H1 (cell line): ENCODE measurements at regions not wholly inside any gene's neighbourhood (a gene's known extent, or its start where the extent isn't known, plus 50 kb on each side); places are given as distances from the start of the nearest gene placed in this dataset.

Source experiments
- CTCF ChIA-PET: fragments of 300-600 bp; sonication (Branson Sonifier 250); formaldehyde crosslinking; loops from one replicate; lab custom pipeline; 2021; ENCODE audit not compliant: partially characterized antibody; lab: Charles Lee
- POLR2A ChIA-PET: fragments of 300-600 bp; sonication (Branson Sonifier 250); formaldehyde crosslinking; loops from one replicate; lab custom pipeline; 2021; ENCODE audit warnings: inconsistent platforms; ENCODE audit not compliant: partially characterized antibody; lab: Charles Lee
- DNase-seq, 2 experiments: peaks; one replicate each; pipeline versions ENCODE4 v3.0.0 to v3.0.0-alpha.2; 2010 to 2022; ENCODE audit warnings: low spot score in 2 of 2, low read depth in 1 of 2, mixed read lengths in 1 of 2
- FAIRE-seq: peaks from 2 replicates; lab custom pipeline; 2011; peaks lifted over from hg19 to GRCh38; lab: Jason Lieb, UNC
- H2AFZ ChIP-seq: 2 replicates; pipeline ENCODE4 v1.8.1; 2012; ENCODE audit warnings: low read length, inconsistent platforms
- H2AK5ac ChIP-seq: 2 replicates; pipeline ENCODE4 v1.6.1; 2013; ENCODE audit warnings: low read depth, low read length
- H2BK120ac ChIP-seq: replicated peaks from 2 replicates; pipeline ENCODE3; 2013; ENCODE audit warnings: low read depth, low read length, inconsistent platforms
- H2BK12ac ChIP-seq: 2 replicates; pipeline ENCODE4 v1.6.1; 2013; ENCODE audit warnings: low read depth, low read length
- H2BK15ac ChIP-seq: 2 replicates; pipeline ENCODE4 v1.6.1; 2013; ENCODE audit warnings: low read length
- H2BK20ac ChIP-seq: 2 replicates; pipeline ENCODE4 v1.6.1; 2013; ENCODE audit warnings: low read length
- H2BK5ac ChIP-seq: 2 replicates; pipeline ENCODE4 v1.6.1; 2013; ENCODE audit warnings: low read depth, low read length
- H3K14ac ChIP-seq: 2 replicates; pipeline ENCODE4 v1.6.1; 2013; ENCODE audit warnings: inconsistent platforms; ENCODE audit not compliant: insufficient read length
- H3K18ac ChIP-seq: 2 replicates; pipeline ENCODE4 v1.6.1; 2013; ENCODE audit warnings: low read length; ENCODE audit errors: extremely low read depth
- H3K23ac ChIP-seq: 2 replicates; pipeline ENCODE4 v1.6.1; 2013; ENCODE audit warnings: inconsistent platforms; ENCODE audit not compliant: insufficient read length
- H3K23me2 ChIP-seq: 2 replicates; pipeline ENCODE4 v1.6.1; 2013; ENCODE audit warnings: low read depth, low read length
- H3K27ac ChIP-seq: 2 replicates; pipeline ENCODE4 v1.6.1; 2011; ENCODE audit warnings: low read depth, low read length, inconsistent platforms
- H3K27me3 ChIP-seq, 4 experiments: replicated peaks in 1 of 4; 1 replicate in 1 of 4; 2 replicates in 3 of 4; pipeline versions ENCODE4 v1.6.1 to v1.8.1; 2011 to 2013; ENCODE audit warnings: low read length in 3 of 4, mild to moderate bottlenecking in 3 of 4, inconsistent platforms in 2 of 4, mixed read lengths in 2 of 4, moderate library complexity in 1 of 4; ENCODE audit not compliant: control insufficient read depth in 3 of 4, insufficient read depth in 3 of 4; ENCODE audit errors: extremely low read depth in 1 of 4
- H3K36me3 ChIP-seq, 4 experiments: 2 replicates each; pipeline versions ENCODE4 v1.6.1 to v1.8.1; 2011 to 2013; ENCODE audit warnings: mild to moderate bottlenecking in 4 of 4, low read length in 3 of 4, moderate library complexity in 2 of 4, control low read depth in 1 of 4, inconsistent platforms in 1 of 4; ENCODE audit not compliant: insufficient read depth in 4 of 4, control insufficient read depth in 2 of 4
- H3K4ac ChIP-seq: replicated peaks from 2 replicates; pipeline ENCODE3; 2013; ENCODE audit warnings: low read length, low read depth, mixed read lengths, inconsistent platforms; ENCODE audit not compliant: insufficient read length
- H3K4me1 ChIP-seq, 4 experiments: replicated peaks in 1 of 4; 1 replicate in 1 of 4; 2 replicates in 3 of 4; pipeline versions ENCODE4 v1.6.1 to v1.8.1; 2011 to 2013; ENCODE audit warnings: low read length in 3 of 4, inconsistent platforms in 2 of 4, mixed read lengths in 1 of 4; ENCODE audit not compliant: insufficient read depth in 4 of 4, control insufficient read depth in 3 of 4
- H3K4me2 ChIP-seq, 2 experiments: 2 replicates each; pipeline versions ENCODE4 v1.6.1 to v1.8.1; 2011 to 2013; ENCODE audit warnings: low read depth in 2 of 2, low read length in 2 of 2, control low read depth in 1 of 2, inconsistent platforms in 1 of 2, mild to moderate bottlenecking in 1 of 2; ENCODE audit not compliant: insufficient read depth in 1 of 2
- H3K4me3 ChIP-seq, 4 experiments: fragments of 200-600, 300-600 bp in 1 of 4; sonication (generic), shearing (Covaris generic), sonication (Bioruptor Twin) in 1 of 4; 2 replicates each; pipeline versions ENCODE4 v1.5.1 to v1.8.1; 2011 to 2016; ENCODE audit warnings: low read length in 4 of 4, low read depth in 3 of 4, control low read depth in 2 of 4, inconsistent platforms in 2 of 4, mild to moderate bottlenecking in 2 of 4, mixed read lengths in 1 of 4, moderate library complexity in 1 of 4; ENCODE audit not compliant: insufficient read depth in 2 of 4; ENCODE audit errors: extremely low read depth in 1 of 4
- H3K56ac ChIP-seq: replicated peaks from 2 replicates; pipeline ENCODE3; 2013; ENCODE audit warnings: low read depth, mild to moderate bottlenecking, mixed read lengths, low read length, inconsistent platforms; ENCODE audit not compliant: insufficient read length
- H3K79me1 ChIP-seq: 2 replicates; pipeline ENCODE4 v1.6.1; 2013; ENCODE audit warnings: low read depth, low read length, control low read depth
- H3K79me2 ChIP-seq, 2 experiments: 2 replicates each; pipeline versions ENCODE4 v1.6.1 to v1.8.1; 2012 to 2013; ENCODE audit warnings: low read length in 2 of 2, mild to moderate bottlenecking in 2 of 2, inconsistent platforms in 1 of 2; ENCODE audit not compliant: insufficient read depth in 2 of 2, control insufficient read depth in 1 of 2
- H3K9ac ChIP-seq, 4 experiments: replicated peaks in 1 of 4; 1 replicate in 1 of 4; 2 replicates in 3 of 4; pipeline versions ENCODE4 v1.6.1 to v1.8.1; 2011 to 2013; ENCODE audit warnings: low read depth in 3 of 4, low read length in 3 of 4, control low read depth in 2 of 4, mild to moderate bottlenecking in 2 of 4, moderate library complexity in 2 of 4, inconsistent platforms in 1 of 4; ENCODE audit errors: extremely low read depth in 1 of 4
- H3K9me3 ChIP-seq, 2 experiments: 2 replicates each; pipeline versions ENCODE4 v1.6.1 to v1.8.1; 2012 to 2013; ENCODE audit warnings: mild to moderate bottlenecking in 2 of 2, moderate library complexity in 2 of 2, control low read depth in 1 of 2, inconsistent platforms in 1 of 2, low read depth in 1 of 2, low read length in 1 of 2, mixed read lengths in 1 of 2; ENCODE audit not compliant: insufficient read depth in 2 of 2
- H4K20me1 ChIP-seq, 2 experiments: replicated peaks in 1 of 2; 2 replicates each; pipeline versions ENCODE3 to v1.8.1; 2011 to 2013; ENCODE audit warnings: inconsistent platforms in 2 of 2, low read length in 2 of 2, mild to moderate bottlenecking in 1 of 2; ENCODE audit not compliant: insufficient read depth in 2 of 2, control insufficient read depth in 1 of 2
- H4K5ac ChIP-seq: 2 replicates; pipeline ENCODE4 v1.6.1; 2013; ENCODE audit warnings: low read length, low read depth, mixed read lengths, inconsistent platforms; ENCODE audit not compliant: insufficient read length
- H4K8ac ChIP-seq: 2 replicates; pipeline ENCODE4 v1.8.0; 2013; ENCODE audit warnings: mild to moderate bottlenecking, moderate library complexity, low read length, inconsistent platforms; ENCODE audit not compliant: insufficient read depth; ENCODE audit errors: extremely low read depth
- H4K91ac ChIP-seq: replicated peaks from 2 replicates; pipeline ENCODE3; 2013; ENCODE audit warnings: low read length, mixed read lengths, inconsistent platforms; ENCODE audit not compliant: insufficient read length
- BACH1 ChIP-seq: IDR thresholded peaks from 2 replicates; pipeline ENCODE4 v1.6.1; 2012; ENCODE audit warnings: low read length, improper control_type of control experiment
- CREB1 ChIP-seq: IDR thresholded peaks from 2 replicates; pipeline ENCODE4 v1.6.1; 2012; ENCODE audit warnings: inconsistent platforms
- EGR1 ChIP-seq: IDR thresholded peaks from 2 replicates; pipeline ENCODE4 v1.6.1; 2011; ENCODE audit warnings: low read depth, low read length, borderline replicate concordance
- EP300 ChIP-seq, 2 experiments: IDR thresholded peaks; 1 replicate in 1 of 2; 2 replicates in 1 of 2; pipeline ENCODE4 v1.6.1; 2011 to 2012; ENCODE audit warnings: low read depth in 2 of 2, low read length in 2 of 2, mild to moderate bottlenecking in 2 of 2, borderline replicate concordance in 1 of 2, inconsistent platforms in 1 of 2, moderate library complexity in 1 of 2
- HDAC6 ChIP-seq: IDR thresholded peaks from one replicate; pipeline ENCODE4 v1.7.1; 2012; ENCODE audit warnings: low read depth, mild to moderate bottlenecking, inconsistent platforms, low read length, moderate library complexity
- KDM5A ChIP-seq: fragments of 200-600 bp; IDR thresholded peaks from 2 replicates; pipeline ENCODE4 v1.7.1; 2012; ENCODE audit warnings: mild to moderate bottlenecking, low read length, inconsistent platforms, mixed read lengths
- NANOG ChIP-seq: IDR thresholded peaks from 2 replicates; pipeline ENCODE4 v1.6.1; 2011; ENCODE audit warnings: low read length, low read depth, mild to moderate bottlenecking, inconsistent platforms; ENCODE audit not compliant: insufficient read depth, poor library complexity, severe bottlenecking
- PHF8 ChIP-seq: fragments of 200-600 bp; sonication (generic); conservative IDR thresholded peaks from 2 replicates; pipeline ENCODE4 v1.7.1; 2012; ENCODE audit warnings: low read depth, mild to moderate bottlenecking, inconsistent platforms, low read length, moderate library complexity
- POU5F1 ChIP-seq: IDR thresholded peaks from 2 replicates; pipeline ENCODE4 v1.6.1; 2011; ENCODE audit warnings: low read depth, mild to moderate bottlenecking, low read length, moderate library complexity
- SAP30 ChIP-seq: fragments of 300-600 bp; sonication (generic); IDR thresholded peaks from 2 replicates; pipeline ENCODE4 v1.7.1; 2012; ENCODE audit warnings: low read length, moderate library complexity, mild to moderate bottlenecking, inconsistent platforms; ENCODE audit not compliant: insufficient read depth, insufficient replicate concordance
- SIX5 ChIP-seq: IDR thresholded peaks from 2 replicates; pipeline ENCODE4 v1.6.1; 2011; ENCODE audit warnings: mild to moderate bottlenecking, low read depth, low read length
- SP2 ChIP-seq: IDR thresholded peaks from 2 replicates; pipeline ENCODE4 v1.6.1; 2012; ENCODE audit warnings: mild to moderate bottlenecking, low read length, inconsistent platforms
- SUZ12 ChIP-seq: fragments of 200-600 bp; sonication (generic); IDR thresholded peaks from 2 replicates; pipeline ENCODE4 v1.6.1; 2012; ENCODE audit warnings: mild to moderate bottlenecking, inconsistent platforms, low read length, moderate library complexity, mixed read lengths
- TEAD4 ChIP-seq: IDR thresholded peaks from 2 replicates; pipeline ENCODE4 v1.6.1; 2012; ENCODE audit warnings: low read depth, low read length, inconsistent platforms, mixed read lengths
- WGBS, 2 experiments: shearing (Covaris generic) in 1 of 2; methylation state at CpG; one replicate each; pipeline versions ENCODE4 v1.1.6 to v1.1.7; 2013 to 2015; ENCODE audit warnings: low lambda C conversion rate in 2 of 2, mixed read lengths in 2 of 2, inconsistent platforms in 1 of 2, low coverage in 1 of 2, missing lambda C conversion rate in 1 of 2; ENCODE audit not compliant: insufficient replicate concordance in 2 of 2, insufficient coverage in 1 of 2, insufficient read length in 1 of 2; ENCODE audit errors: extremely low coverage in 1 of 2, missing lambda C conversion rate in 1 of 2; 5-methylcytosine and 5-hydroxymethylcytosine counted together
- TF ChIP-seq, protein P1 (sequence below): IDR thresholded peaks from 2 replicates; pipeline ENCODE4 v1.6.1; 2012; ENCODE audit warnings: inconsistent platforms

DNA sequence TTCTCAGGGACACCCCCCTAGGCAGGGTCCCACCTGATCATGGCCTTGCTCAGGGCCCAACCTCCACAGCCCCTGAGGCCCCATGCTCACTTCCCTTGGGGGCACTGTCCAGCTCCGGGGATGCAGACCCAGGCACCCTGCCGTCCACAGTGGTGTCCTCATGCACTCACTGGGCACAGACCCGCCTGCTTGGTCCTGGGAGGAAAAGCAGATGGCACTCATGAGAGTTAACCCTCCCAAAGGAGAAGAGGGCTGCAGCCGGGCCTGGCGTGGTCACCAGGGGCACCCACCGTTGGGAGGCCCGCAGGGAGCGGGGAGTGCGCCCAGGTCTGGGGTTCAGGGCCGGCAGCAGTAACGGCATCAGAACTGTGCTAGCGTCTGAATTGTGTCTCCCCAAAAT is 1270.9 kb downstream of the BRD1 start:
- FAIRE-seq (no peak), DNase-seq (no peak)
- Histone ChIP-seq H4K91ac (no peak overlapping the region), H3K4me2 (no peak overlapping the region), H4K20me1 (peaks cover 7 to 19% of the 10 kb centered on the region in 2 experiments), H3K4me3 (no peak overlapping the region), H3K27me3 (no peaks in the 10 kb centered on the region), H3K56ac (no peak overlapping the region), H3K23me2 (no peaks in the 10 kb centered on the region), H2AK5ac (no peak overlapping the region), H3K9ac (no peak overlapping the region), H3K79me2 (no peaks in the 10 kb centered on the region), H3K9me3 (no peaks in the 10 kb centered on the region), H2BK12ac (no peak overlapping the region), H3K79me1 (peaks cover 2% of the 10 kb centered on the region; the same call in 1 of the 2 replicates), H3K27ac (no peak overlapping the region), H3K14ac (no peak overlapping the region), H4K5ac (no peak overlapping the region), H2AFZ (no peak overlapping the region), H4K8ac (no peak overlapping the region; the same call in 1 of the 2 replicates), H3K18ac (no peak overlapping the region), H2BK5ac (no peak overlapping the region), H2BK120ac (no peak overlapping the region), H3K4ac (no peak overlapping the region), H3K23ac (no peak overlapping the region), H3K4me1 (0 out of 7 replicates have a peak, but pooled peaks cover 0 to 3% (median under 1%) of the 10 kb centered on the region in 4 experiments), H2BK15ac (no peak overlapping the region), H3K36me3 (no peaks in the 10 kb centered on the region), H2BK20ac (no peak overlapping the region)
- POLR2A ChIA-PET = interaction anchor here (1.6 kb wide), 1 partner anchor 18 kb away, joined by 3 read pairs; no protein-coding TSS in a partner anchor
- WGBS, 2 experiments = 95% methylated on average over 12 of the region's 12 CpGs; no CpG with 5 or more reads in 1 of the 2 experiments
- CTCF ChIA-PET = interaction anchor here (0.6 to 2.9 kb wide), 5 partner anchors 8 to 265 kb away, joined by 3 to 17 read pairs (median 3); no protein-coding TSS in a partner anchor
- TF ChIP-seq BACH1 (no peak), PHF8 (no peak), POU5F1 (no peak), KDM5A (no peak), EP300 (IDR thresholded peaks at IDR 0.05; ENCODE audit: borderline replicate concordance in 1 of 2, low read depth in 2 of 2, low read length in 2 of 2) (no peak), SIX5 (no peak), SAP30 (no peak), NANOG (no peak), TEAD4 (no peak), SP2 (no peak), SUZ12 (no peak), CREB1 (no peak), EGR1 (no peak), HDAC6 (no peak)
- TF ChIP-seq, protein P1, sequence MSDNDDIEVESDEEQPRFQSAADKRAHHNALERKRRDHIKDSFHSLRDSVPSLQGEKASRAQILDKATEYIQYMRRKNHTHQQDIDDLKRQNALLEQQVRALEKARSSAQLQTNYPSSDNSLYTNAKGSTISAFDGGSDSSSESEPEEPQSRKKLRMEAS = no peak
